CD4-positive, alpha-beta T cell treated with Interleukin-1 beta for 1 hour (primary cell): ENCODE measurements at regions not wholly inside any gene's neighbourhood (a gene's known extent, or its start where the extent isn't known, plus 50 kb on each side); places are given as distances from the start of the nearest gene placed in this dataset.
"Not testable (repeated sequence)": the region's sequence is repeated elsewhere in the genome, so short reads cannot be mapped to it uniquely, and the experiment has no call there.

ENCODE experiments used
- DNase-seq, 2 donors: peaks; one replicate each; pipeline ENCODE4 v3.0.0-alpha.2; 2020 to 2022

DNA sequence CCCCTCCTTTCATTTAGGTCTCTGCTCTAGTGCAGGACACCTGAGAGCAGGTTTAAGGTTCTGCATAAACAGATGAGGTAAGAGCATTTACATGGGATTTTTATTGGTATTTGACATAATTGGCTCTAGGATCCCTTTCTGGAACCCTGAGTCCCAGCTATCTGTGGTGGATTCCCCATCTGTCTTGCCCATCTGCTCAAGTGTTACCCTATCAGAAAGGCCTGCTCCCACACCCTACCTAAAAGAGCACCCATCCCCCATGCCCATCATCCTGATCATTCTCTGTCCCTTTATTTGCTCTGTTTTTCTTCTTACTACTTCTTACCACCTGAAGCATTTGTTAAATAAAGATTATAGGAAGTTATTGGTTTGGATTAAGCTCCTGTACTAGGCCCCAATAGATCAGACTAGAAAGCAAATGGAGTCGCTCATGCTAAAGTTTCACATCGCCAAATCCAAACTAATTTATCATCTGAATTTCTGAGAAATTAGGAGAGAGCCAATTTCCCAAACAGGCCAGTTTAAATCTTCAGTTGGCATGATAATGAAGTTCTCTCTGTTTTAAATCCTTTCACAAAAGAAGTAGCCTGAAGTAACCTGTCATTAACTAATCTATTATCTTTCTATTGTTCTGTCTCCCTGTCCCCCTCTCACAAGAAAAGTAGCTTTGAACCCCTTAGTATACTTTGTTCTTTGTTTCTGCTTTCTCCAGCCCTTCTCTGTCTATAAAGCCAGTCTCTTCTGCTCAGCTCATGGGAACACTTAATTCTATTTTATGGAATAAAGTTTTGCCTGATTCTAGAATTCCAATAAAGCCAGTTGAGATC, 178.6 kb downstream of the ZNF674 start:
- no peak for DNase-seq

DNA sequence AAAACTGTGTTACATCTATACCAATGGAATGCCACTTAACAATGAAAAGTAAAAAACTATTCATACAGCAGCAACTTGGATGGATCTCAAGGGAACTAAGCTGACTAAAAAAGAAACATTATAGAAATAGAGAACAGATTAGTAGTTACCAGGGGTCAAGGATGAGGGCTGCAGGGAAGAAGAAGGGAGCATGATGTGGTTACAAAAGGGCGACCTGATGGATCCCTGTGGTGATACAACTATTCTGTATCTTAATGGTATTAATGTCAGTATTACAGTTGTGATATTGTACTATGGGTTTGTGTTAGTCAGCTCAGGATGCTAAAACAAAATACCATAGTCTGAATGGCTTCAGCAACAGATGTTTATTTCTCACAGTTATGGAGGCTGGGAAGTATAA, 190.7 kb downstream of the ZNF674 start:
- no peak for DNase-seq

- DNase-seq, result no peak
Observed at GRCh38 chrX:46341767-46342322, 203.4 kb downstream of the ZNF674 start.

DNA sequence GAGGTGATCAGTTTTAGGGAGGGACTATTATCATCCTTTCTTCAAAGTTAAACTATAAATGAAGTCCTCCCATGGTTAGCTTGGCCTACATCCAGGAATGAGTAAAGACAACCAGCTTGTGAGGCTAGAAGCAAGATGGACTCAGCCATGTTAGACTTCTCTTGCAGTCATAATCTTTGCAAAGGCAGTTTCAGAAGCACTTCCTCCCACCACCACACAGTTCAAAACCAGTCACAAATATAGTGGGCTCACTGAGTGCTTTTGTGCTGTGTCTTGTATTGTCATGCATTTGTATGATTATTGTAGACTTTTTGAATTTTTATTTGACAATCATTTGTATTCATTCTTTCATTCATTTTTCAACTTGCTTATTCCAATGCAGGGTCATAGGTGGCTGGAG, 204.5 kb downstream of the ZNF674 start:
- DNase-seq, result no peak

DNA sequence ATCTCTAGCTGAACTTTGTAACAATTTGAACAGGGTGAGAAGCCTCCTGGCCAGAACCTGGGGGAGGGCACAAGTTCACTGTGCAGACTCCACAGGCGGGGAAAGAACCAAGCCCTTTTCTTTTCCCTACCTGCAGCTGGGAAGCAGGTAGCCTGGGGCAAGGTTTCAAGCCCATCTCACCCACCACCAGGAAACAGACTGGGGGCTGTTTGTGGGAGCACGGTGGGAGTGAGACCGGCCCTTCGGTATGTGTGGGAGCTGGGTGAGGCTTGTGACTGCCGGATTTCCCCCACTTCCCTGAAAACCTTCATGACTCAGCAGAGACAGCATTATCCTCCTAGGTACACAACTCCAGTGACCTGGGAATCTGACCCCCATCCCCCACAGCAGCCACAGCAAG, 211.7 kb downstream of the ZNF674 start:
- no peak for DNase-seq

DNA sequence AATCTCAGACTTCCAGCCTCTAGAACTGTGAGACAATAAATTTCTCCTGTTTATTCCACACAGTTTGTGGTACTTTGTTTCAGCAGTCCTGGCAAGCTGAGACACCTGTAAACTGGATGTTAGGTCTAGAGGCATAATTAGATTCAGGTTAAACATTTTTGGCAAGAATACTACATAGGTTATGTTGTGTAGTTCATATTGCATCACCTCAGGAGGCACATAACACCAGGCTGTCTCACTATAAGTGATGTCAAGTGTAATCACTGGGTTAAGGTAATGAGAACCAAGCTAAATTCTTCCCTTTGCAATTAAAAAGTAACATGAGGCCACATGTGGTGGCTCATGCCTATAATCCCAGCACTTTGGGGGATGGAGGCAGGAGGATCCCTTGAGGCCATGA, 214.2 kb downstream of the ZNF674 start:
- no peak for DNase-seq

GRCh38 chrX:46330513-46330912, 214.7 kb downstream of the ZNF674 start:
- DNase-seq, result no peak

GRCh38 chrX:46328133-46328532, 217.1 kb downstream of the ZNF674 start:
- no peak for DNase-seq

GRCh38 chrX:46327566-46328115, 217.6 kb downstream of the ZNF674 start:
- DNase-seq, result no peak

DNA sequence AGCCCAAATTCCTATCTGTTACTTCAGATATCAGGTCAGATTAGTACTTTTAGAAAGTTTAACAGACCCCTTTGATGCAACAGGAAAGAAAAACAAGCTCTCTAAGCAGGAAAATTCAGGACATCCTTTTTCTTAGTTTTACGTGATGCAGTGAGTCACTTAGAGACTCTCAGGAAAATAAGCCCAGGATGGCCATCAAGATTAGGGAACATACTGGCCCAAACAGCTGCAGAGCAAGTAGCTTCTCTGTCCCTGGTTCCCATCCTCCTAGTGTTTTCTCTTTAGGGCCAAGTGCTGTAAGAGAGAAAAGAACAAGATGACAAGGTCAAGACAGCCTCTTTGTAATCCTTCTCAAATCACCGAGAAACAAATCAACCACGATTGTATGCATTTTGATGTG, 219.1 kb downstream of the ZNF674 start:
- DNase-seq, result no peak

DNA sequence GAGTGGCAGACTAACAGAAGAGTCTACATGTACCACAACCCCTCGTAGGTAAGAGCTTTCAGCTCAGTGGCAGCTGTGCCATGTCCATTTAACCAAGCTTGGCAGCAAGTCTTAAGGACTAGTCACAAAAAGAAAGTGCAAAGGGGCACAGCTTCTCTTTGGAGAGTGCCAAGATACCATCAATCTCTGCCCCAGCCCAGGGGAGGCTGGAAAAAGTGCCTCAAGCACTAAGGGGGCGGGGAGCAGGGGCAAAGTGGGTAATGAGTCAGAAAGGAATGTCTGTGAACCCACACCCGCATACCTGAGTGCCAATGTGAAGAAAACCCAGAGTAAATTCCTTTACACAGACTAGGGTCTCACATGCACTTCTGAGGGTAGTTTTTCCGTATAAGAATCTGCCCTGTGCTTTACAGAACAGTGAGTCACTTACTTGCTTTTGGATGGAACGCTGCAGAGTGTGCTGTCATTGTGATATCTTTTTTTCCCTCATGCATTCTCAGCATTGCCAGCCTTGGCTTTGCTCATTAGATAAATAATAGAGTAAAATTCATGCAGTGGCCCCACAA, 219.8 kb downstream of the ZNF674 start:
- DNase-seq, result no peak

GRCh38 chrX:46324166-46324565, 221.1 kb downstream of the ZNF674 start:
- no peak for DNase-seq

GRCh38 chrX:46322929-46323328, 222.3 kb downstream of the ZNF674 start:
- not testable (repeated sequence) for DNase-seq

DNA sequence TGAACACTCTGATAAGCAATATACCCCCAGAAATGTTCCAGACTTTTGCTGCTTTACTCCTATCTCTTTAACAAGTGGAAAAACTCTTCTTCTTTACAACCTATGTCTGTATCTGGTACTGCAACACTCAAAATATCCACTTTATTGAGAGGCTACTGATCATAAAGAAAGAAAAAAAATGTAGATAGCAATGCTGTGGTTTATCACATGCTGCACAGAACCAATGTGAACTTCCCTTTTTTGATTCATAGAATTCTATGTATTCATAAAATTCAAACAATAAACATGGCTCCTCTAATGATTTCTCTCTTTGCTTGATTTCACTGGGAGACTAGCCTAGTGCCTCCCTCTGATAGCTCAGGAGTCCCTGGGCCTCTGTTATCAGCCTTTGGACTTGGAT, 223.5 kb downstream of the ZNF674 start:
- no peak for DNase-seq

GRCh38 chrX:46319750-46320149, 225.5 kb downstream of the ZNF674 start:
- no peak for DNase-seq

DNA sequence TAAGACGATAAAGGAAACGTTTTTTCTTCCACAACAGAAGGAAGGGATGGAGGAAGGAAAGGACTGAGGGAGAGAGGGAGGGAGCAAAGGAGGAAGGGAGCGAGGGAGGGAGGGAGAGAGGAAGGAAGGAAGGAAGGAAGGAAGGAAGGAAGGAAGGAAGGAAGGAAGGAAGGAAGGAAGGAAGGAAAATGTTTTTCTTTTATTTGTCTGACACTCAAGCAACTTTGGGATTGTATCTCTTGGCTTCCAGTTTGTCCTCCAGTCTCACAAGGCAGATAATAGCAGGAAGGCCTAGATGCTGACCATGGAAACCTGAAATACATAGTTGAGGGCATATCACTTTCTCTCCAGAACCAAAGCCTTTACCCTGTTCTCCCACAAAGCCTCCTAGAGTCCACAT, 226.7 kb downstream of the ZNF674 start:
- DNase-seq, result no peak

- DNase-seq, result no peak
Observed at GRCh38 chrX:46317163-46317562, 228.1 kb downstream of the ZNF674 start.

- DNase-seq, result no peak
Observed at GRCh38 chrX:46311581-46312120, 233.6 kb downstream of the ZNF674 start.

DNA sequence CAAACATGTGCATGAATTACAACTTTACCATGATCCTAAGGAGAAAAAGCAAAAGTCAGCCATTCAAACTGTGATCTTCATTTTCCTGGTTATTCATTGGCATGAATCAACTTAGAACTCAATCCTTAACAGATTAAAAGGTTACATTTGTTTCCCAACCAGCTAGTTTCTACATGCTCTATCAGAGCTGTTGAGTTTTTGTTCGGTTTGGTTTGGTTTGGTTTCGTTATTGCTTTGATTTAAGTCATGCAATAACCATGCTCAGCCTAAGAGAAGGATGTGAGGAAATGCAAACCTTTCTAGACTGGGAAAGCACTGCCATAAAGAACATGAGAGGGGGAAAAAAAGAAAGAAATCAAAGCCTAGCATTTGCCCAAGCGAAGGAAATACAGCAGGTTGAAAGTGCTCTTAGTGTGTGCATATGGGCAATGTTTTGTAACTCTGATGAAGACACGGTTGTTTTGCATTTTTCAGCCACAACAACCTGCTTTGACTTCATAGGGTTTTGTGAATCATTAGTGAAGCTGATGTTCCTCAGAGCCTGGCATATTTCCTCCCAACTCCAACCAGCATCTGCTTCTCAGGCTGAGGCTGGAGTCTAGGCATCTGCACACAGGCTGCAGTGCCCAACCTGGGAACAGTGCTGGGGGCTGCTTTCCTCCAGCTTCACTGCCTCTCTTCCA, 234.3 kb downstream of the ZNF674 start:
- no peak for DNase-seq

DNA sequence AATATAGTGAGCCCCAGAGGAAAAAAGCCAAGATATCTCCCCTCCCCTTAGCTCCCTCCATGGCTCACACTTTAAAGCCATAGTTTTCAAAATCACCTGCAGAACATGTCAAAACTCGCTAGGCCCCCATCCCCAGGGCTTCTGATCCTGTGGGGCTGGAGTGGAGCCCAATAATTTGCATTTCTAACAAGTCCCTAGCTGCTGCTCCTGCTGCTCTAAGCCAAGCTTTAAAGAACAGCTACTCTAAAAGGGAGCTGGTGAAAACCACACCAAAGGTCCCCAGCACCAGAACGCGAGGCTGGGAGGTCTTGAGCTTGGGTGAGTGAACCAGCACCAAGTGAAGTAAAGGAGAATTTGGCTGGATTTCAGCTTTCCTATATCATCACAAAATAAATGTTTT, 237.1 kb downstream of the ZNF674 start:
- no peak for DNase-seq

DNA sequence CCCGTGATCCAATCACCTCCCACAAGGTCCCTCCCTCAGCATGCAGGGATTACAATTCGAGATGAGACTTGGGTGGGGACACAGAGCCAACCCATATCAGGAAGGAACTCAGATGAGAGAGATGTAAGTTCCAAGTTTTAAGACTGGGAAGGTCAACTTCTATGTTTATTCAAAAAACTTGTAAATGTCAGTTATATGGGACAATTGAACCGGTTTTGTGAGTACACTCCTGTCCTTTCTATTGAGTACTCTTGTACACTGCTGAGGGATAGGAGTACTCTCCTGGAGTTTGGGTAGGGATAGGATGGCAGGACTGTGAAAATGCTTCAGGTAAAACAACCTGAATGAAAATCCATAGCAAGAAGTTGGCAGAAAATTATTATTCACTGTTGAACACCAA, 239.1 kb downstream of the ZNF674 start:
- no peak for DNase-seq

- DNase-seq, result no peak
Observed at GRCh38 chrX:46305431-46305830, 239.8 kb downstream of the ZNF674 start.

DNA sequence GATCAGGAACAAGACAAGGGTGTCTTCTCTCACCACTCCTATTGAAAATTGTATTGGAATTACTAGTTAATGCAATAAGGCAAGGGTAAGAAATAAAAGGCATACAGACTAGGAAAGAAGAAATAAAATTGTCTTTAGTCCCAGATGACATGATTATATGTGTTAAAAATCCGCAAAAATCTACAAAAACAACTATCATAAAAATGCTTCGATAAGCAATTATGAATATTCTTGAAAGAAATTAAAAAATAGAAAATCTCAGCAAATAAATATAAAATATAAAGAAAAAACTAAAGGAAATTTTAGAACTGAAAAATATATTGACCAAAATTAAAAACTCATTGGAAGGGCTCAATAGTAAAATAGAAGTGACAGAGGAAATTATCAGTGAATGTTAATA, 243.3 kb downstream of the ZNF674 start:
- DNase-seq, result no peak
